ENCODE measurements at regions not wholly inside any gene's neighbourhood (a gene's known extent, or its start where the extent isn't known, plus 50 kb on each side); places are given as distances from the start of the nearest gene placed in this dataset.

DNA sequence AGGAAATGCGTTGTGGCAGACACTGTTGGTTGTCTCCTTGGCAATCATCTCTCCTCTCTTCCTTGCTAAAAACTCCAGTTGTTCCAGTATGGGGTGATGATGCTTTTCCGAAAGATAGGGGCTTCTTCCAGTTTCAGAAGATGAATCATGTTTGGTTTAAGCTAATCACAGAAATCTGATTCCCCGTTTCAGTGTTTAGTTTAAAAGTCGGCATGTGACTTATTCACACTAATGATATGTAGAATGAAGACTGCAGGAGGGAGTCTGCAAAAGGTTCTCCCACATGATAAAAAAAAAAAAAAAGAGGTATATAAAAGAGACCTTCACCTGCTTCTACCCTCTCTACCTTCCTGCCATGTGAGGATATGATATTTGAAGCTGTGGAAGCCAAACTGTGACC, 239.0 kb upstream of the SIX2 start:
- no peak for DNase-seq

DNA sequence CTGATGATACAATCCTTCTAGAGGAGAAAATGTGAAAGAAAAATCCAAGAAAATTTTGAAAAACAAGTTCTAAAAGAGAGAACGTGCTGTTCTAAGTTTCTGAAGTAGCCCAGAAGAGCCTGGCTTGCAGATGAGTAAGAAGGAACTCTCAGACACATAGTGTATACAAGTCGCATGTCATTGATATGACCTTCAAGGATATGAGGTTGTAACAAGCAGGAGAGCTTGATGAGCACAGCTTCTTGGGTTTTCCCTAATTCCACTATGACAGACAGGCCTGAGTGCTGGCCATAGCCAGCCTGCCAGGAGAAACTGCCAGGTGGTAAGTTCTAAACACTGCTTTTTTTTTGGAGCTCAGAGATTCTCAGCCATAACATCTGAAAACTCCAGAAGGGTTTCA, 235.7 kb upstream of the SIX2 start:
- no peak for DNase-seq

DNA sequence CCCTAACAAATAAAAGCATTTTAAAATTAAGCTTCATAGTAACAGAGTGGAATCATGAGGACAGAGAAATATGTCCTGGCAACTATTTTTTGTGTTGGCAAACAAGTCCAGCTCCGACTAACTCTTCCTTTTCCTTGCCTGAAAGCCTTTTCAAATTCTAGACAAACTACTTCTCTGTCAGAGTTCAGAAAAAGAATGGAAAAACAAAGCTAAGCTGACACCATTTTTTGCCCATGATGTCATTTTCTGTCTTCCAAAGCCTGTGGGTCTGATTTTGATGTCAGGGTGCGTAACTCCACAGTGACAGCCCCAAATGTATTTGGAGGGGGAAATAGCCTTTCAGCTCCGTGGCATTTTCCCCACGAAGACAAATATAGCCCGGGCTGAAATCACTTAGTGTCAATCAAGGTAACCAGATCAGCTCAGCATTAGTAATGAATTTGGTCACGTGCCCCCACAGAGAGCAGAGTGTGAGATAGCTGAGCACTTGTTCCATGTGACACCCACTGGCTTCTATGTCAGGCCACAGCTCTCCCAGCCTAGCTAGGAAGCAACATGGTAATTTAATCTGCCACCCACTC, 233.0 kb upstream of the SIX2 start:
- DNase-seq = no peak

DNA sequence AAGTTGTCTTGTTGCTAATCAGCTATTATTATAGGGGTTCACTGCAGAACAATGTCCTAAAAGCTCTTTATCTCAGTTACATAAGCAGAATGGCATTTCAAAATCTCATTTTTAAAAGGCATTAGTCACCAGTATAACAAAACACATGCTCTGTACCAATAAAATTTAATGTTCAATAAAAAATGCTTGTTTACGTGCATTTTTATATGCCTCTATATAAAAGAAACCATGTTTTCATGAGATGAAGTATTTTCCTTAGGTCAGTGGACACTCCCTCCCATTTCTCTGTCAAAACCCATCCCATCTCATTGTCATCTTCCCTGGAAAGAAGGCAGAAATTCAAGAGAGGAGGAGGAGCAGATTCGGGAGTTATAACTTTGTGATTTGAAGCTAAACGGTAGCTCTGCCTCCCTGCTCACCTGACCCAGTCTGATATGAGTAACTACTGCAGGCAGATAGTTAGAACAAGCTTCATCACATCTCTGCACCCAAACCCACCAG, 231.9 kb upstream of the SIX2 start:
- DNase-seq = no peak

DNA sequence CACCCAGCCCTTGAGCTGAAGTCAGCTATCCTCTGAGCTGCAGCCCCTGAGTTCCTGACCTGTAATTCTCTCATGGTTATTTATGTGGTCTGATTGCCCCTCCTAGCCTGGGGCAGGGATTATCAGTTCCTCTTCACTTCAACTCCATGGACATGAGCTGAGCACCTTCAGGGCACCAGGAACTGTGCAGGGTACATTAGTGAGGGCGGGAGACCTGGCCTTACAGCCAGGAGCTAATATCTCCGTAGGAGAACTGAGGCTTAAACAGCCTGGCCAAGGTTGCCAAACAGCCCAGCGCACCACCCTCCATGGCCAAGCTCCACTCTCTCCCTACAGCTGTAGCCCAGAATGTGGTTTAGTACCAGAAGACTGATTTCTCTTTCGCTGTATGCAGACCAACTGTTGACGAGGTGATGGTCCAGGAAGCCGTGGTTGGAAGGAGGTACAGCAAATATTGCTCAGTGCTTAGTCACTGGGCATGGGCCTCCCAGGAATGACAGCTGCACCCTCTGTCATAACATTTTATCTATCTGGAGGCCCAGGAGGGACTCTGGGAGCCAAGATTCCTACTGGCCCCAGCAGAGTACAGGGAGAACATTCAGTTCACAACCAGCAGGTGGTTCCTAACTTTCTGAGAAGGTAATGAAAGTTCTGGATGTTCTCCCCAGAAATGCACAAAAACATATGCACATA, 228.7 kb upstream of the SIX2 start:
- no peak for DNase-seq

DNA sequence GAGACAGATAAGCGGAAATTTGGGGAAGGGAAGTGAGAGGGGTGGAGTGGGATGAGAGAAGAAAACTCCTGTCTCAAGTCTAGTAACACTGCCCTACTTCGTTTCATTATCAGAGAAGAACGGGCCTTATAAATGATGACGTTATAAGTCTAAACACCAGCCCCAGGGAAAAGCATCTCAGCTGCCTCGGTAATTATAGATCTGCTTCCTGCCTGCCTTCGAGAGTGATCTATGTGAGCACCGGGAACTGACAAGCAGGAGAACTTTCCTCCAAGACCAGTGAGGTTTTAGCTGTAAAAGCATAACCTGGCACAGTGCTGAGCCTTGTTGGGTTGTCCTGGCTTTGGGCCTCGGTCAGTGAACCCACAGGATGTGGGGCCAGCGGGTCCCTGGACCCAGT, 227.9 kb upstream of the SIX2 start:
- no peak for DNase-seq

DNA sequence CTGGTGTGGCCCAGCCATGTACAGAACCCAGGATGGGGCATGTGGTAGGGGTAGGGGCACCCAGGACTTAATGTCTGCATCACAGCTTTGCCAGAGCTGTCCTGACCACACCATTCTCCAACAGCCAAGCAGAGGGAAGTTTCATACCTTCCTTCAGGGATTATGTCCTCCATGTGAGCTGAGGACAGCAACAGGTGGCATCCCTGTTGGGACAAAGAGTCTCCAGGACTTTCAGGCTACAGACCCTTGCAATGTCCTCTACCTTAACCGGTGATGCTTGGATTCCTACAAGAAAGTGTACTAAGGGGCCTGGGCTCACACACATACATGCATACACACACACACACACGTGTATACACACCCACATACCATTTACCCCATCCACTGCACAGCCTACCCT, 227.0 kb upstream of the SIX2 start:
- DNase-seq = no peak

DNA sequence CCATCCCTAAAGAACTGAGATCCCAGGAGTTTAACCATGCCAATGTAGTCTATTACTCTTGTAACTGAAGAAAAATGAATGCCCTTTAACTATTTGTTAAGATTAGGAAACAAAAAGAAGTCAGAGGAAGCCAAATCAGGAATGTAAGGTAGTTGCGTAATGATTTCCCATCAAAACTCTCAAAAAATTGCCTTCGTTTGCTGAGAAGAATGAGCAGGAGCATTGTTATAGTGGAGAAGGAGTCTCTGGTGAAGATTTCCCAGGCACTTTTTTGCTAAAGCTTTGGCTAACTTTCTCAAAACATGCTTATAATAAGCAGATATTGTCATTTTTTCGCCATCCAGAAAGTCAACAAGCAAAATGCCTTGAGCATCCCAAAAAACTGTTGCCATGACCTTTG, 224.0 kb upstream of the SIX2 start:
- no peak for DNase-seq

DNA sequence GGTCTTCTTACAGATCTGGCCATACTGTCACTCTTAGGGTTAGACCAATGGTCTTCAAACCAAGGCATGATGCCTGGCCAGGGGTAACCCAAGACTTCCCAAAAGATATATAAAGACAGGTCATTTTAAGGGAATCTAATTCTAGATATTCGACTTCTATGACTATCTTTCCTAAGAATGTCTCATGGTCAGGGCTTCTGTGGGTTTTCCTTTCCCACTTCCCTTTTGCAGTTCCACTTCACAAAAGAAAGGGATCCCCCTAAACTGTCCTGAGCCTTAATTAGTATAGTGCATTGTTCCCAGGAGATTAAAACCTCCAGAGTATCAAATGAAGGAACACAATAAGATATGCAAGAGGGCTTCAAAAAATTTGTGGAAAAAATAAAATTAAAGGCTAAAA, 223.6 kb upstream of the SIX2 start:
- no peak for DNase-seq

DNA sequence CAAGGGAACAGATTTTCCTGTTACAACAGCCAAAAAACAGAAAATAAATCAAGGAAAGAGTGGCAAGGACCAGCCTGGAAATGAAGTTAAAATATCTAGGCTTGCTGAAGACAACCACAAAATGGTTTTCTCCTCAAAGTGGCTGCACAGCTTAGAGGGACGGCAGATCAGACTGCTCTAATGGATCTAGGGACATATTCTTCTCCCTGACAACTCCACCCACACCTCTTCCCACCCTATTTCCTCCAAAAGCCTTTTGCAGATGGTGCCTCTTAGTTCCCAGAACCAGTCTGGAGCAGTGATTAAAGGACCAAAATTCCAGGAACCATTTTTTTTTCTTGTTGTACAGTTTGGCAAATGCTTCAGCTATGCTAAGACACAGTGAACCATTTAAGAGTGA, 220.2 kb upstream of the SIX2 start:
- no peak for DNase-seq

DNA sequence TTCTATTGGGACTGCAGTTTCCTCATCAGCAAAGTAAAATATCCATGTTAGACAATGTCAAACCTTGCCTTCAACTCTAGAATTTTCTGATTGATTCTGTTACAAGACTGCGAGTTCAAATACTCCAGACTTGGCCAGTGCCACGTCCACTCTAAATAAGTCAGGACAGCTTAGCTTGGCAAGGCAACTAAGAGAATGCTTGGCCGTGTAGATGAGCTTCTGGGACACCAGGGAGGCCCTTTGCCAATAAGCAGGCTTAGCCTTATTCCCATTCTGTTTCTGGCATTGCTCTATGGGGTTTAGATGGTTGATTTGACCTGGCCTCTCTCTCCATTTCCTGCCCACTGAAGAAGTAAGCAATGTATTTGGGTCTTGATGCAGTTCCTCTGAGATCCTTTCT, 218.1 kb upstream of the SIX2 start:
- DNase-seq = no peak

DNA sequence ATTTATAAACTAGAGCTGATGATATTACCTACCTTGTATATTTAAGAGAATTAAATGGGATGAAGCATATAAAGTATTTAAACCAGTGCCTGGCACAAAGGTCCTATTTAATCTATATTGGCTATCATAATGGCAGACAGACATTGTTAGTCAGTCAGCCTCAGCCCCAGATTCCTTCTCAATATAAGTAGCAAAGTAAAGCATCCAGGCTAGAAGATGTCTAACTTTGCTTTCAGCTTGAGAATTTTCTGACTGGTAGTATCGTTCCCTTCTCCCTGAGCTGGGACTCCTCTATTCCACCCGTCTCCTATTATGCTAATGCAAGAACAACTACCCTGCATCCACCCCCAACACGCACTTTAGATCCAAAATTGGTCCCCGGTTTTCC, 215.7 kb upstream of the SIX2 start:
- DNase-seq = no peak

DNA sequence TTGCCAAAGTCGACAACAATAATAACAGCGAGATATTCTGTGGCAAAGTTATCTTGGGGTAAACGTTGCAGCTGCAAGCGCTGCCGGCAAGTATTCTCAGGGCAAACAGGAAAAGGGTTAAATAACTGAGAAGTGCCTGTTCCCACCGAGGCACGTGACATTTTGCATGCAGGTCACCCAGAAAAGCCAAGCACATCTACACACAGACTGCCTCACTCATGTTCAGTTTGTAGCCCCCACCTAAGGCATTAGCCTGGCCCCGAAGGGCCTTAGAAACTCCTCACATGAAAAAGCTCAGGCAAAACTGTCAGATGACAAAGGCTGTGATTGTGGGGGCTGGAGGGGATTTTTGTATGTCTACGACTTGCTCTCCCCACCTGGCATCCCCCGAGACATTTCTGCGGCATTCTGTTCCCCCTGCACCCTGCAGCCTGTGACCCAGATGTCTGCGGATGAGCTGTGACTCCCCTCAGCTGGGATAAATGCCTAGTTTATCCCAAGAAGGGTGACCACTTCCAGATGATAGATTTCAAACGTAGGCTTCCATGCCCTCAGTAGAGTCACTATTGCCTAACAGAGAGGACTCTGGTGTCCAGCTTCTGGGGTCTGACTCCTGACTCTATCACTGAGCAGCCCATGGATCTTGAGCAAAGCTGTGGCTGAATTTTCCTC, 215.2 kb upstream of the SIX2 start:
- no peak for DNase-seq

DNA sequence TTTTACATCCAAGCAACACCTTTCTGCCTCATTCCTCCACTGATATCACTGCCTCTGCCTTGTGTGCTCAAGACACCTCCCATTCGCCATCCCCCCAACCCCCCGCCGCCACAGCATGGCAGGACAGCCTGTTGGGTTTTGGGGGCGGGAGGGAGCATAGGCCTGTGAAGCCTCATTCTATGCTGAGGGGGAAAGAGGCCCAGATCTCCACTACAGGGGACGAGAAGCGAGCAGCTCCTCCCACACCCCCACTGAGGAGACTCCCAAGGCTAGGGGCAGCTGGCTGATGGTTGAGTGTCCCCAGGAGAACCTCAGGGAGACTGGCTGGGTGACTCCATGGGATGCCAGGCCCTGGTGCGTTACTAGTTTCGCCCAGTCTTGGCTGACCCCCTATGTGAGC, 214.3 kb upstream of the SIX2 start:
- DNase-seq = no peak

DNA sequence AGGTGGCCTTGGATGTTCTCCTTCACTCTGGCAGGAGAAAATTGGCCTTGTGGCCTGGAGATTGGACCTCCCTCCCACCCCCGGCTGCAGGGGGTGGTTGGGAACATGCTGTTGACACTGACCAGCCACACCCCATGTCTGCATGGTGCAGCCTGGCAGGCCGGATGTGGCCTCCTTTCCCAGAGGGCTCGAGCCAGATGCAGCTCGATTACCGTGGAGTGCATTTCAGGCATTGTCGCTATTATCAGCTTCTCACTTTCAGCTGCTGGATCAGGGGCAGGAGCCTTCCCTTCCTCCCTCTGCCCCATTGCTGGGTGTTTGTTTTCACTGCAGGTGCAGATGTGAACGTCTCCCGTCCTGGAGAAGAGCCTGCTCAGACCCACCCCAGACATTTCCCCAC, 211.0 kb upstream of the SIX2 start:
- no peak for DNase-seq

DNA sequence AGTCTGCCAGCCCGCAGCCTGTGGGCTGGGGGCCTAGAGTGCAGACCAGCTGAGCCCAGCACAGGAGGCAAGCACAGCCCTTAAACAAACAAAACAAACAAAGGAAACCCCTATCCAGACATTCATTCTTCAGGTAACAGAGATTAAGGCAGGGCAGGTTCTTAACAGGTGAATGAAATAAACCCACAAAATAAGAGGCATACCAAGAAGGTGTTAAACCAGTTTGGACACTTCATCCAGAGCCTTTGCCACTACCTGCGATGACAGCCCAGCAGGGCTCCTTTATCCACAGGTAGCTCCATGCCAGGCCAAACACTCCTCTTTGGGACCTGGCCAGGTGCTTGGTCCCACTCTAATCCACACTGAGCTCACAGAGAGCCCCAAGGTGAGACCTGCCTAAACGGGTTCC, 209.7 kb upstream of the SIX2 start:
- DNase-seq = no peak

DNA sequence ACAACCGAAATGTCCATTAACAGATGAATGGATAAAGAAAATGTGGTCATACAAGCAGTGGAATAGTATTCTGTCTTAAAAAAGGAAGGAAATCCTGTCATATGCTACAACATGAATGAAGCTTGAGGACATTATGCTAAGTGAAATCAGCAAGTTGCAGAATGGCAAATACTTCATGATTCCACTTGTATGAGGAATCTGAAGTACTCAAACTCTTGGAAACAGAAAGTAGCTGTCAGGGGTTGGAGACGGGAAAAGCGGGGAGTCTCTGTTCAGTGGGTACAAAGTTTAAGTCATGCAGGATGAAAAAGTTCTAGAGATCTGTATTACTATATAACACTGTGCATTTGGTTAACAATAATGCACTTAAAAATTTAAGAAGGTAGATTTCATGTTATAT, 209.0 kb upstream of the SIX2 start:
- DNase-seq = no peak

DNA sequence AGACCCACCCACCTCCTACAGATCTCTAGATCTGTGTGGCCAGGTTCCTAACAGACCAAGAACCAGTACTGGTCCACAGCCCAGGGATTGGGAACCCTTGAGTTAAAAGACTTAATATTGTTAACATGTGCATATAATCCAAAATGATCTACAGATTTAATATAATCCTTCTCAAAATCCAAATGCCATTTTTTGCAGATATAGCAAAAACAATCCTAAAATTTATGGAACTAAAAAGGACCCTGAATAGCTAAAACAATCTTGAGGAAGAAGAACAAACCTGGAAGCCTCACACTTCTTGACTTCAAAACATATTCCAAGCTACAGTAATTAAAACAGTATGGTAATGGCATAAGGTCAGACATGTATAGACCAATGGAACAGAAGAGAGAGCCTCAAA, 206.9 kb upstream of the SIX2 start:
- DNase-seq = no peak

DNA sequence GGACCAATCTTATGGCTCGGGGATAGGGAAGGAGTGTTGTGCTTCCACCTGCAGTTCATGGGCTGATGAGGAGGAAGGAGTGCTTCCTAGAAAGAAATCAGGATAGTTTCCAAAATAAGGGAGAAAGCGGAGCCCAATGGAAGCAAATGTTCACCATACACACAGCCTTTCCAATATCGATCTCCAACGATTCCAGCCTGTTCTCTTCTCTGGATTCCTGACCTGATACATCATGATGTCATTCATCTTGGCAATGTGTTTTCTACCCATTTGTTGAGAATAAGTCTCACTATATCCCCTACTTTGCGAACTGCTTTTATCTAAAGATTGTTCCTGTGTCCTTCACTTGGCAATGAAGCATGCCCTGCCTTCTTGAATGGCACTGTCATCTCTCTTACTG, 205.3 kb upstream of the SIX2 start:
- DNase-seq = no peak

DNA sequence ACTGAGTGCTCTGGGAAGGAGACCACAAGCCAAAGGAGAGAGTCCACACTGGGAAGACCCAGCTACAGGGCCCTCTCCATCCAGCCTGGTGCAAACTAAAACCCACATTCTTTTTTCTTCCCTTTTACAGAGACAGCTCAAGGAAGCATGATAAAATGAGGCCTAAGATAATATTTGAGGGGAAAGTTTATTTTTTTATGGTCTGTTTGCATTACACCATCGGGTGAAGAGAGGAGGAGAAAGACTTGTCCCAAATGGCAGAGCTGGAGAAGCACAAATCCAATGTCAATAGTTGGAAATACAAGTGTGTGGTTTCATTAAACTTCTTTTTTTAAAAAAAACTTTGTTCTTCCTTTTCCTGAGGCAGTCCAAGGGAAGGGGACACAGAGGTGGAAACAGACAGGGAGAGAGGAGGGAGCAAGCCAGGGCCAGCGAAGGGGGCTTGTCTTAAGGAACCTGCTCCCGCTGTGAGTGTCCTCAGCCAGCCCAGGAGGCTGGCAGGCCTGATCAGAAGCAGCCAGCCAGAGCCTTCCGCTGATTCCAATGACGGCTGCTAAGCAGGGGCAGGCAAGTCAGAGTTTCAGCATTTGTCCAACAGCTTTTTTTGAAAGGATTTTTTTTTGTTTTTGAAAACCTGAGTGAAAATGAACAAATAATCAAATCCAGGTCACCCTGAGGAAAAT, 203.8 kb upstream of the SIX2 start:
- no peak for DNase-seq

DNA sequence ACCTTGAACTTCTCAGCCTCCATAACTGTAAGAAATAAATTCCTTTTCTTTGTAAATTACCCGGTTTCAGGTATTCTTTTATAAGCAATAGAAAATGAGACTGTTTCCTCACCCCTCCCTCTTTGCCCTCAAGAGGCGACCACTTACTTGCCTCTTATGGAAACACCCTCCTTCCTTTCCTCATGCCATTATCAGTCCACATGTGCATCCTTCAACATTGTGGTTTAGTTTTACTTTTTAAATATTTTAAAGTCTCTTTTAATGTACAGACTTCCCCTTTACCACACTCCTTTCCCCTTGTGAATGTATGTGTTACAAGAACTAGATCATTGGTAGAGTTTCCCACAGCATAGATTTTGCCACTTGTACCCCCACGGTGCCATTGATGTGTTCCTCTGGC, 202.4 kb upstream of the SIX2 start:
- no peak for DNase-seq

DNA sequence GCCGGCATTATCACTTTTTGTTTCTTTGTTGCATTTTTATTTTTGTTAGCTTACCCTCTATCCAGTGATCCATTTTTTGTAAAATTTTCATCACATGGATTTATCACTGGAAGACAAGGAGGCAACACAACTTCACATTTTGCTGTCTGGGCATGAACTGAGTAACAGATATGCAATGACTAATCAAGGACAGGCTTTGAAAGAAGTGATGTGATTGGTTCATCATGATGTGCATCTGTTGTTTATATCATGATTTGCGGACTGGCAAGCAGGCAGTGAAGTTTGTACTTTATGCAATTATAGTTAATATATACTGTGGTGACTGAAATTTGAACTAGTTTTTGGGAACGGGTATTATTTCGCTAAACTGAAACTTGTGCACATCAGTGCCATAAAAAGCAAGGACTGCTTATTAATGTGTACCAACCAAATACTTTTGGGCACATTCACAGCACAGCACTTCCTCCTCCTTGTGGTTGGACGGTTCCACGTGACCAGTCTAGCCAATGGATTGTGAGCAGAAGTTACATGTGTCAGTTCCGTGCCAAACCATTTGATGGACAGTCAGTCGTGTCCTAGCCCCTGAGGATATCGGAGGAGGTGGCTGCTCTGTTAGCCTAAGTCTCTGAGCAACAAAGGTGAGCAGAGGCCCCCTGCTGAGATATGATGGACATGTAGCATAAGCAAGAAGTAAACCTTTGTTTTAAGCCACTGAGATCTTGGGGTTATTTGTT, 201.4 kb upstream of the SIX2 start:
- DNase-seq = no peak

DNA sequence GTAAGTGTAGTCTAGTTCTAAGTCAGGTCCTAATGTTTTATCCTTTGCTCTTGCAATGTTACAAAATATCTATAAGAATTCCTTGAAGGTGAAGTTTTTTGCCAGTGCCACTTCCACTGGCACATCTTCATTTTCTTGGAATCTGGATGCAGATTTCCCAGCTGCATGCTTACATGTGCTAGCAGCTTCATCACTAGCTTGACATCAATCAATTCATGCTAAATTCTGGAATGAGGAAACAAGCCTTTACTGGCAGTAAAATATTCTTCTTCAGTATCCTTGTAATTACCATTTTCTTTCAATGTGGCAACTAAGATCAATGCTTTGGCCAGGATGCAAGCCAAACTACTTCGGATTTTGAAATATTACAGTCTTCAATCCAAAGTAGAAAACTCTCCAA, 200.6 kb upstream of the SIX2 start:
- DNase-seq = no peak

Data from NCI-H526 treated with DMSO at 0.1 percent for 48 hours (cell line).